K562 (cell line): ENCODE measurements at regions not wholly inside any gene's neighbourhood (a gene's known extent, or its start where the extent isn't known, plus 50 kb on each side); places are given as distances from the start of the nearest gene placed in this dataset.

Experiments used
- BACH1 ChIP-seq: fragments of 200-800 bp; sonication (Bioruptor generic); IDR thresholded peaks from 2 replicates; pipeline ENCODE4 v1.6.1; 2016; ENCODE audit warnings: missing genetic modification characterization, missing compliant biosample characterization
- BHLHE40 ChIP-seq: IDR thresholded peaks from 2 replicates; pipeline ENCODE4 v1.6.1; 2011; ENCODE audit warnings: low read length, improper control_type of control experiment
- C11orf30 ChIP-seq: fragments of 450-650 bp; IDR thresholded peaks from 2 replicates; pipeline ENCODE4 v1.6.1; 2016; ENCODE audit warnings: low read depth, mild to moderate bottlenecking
- CBFA2T2 ChIP-seq: fragments of 450-650 bp; conservative IDR thresholded peaks from 2 replicates; pipeline ENCODE4 v1.6.1; 2017; ENCODE audit warnings: mild to moderate bottlenecking
- CHD1 ChIP-seq: fragments of 200-600 bp; sonication (generic); IDR thresholded peaks from one replicate; pipeline ENCODE4 v1.6.1; 2012; ENCODE audit warnings: mild to moderate bottlenecking, moderate library complexity, low read length, inconsistent platforms
- CSDE1 ChIP-seq, 2 experiments: fragments of 450-650 bp; IDR thresholded peaks; 2 replicates each; pipeline ENCODE4 v1.6.1; 2016; ENCODE audit warnings: mild to moderate bottlenecking in 1 of 2
- CUX1 ChIP-seq: fragments of 200-800 bp; sonication (Bioruptor generic); IDR thresholded peaks from 2 replicates; pipeline ENCODE4 v1.6.1; 2016; ENCODE audit warnings: missing genetic modification characterization, missing compliant biosample characterization
- DACH1 ChIP-seq: fragments of 450-650 bp; IDR thresholded peaks from 2 replicates; pipeline ENCODE4 v1.6.1; 2018; ENCODE audit not compliant: partially characterized antibody
- FIP1L1 ChIP-seq: fragments of 200-400 bp; formaldehyde crosslinking; IDR thresholded peaks from 2 replicates; pipeline ENCODE4 v1.6.1; 2018; ENCODE audit warnings: mild to moderate bottlenecking, low read depth, low read length; ENCODE audit not compliant: poor library complexity, severe bottlenecking
- GTF2A2 ChIP-seq: IDR thresholded peaks from 2 replicates; pipeline ENCODE4 v1.6.1; 2016; ENCODE audit warnings: mild to moderate bottlenecking, missing genetic modification characterization, missing compliant biosample characterization
- GTF2E2 ChIP-seq: fragments of 200-800 bp; sonication (Bioruptor generic); IDR thresholded peaks from 2 replicates; pipeline ENCODE4 v1.6.1; 2016; ENCODE audit warnings: missing genetic modification characterization, missing compliant biosample characterization
- HEY1 ChIP-seq: fragments of 250-450 bp; sonication (Bioruptor Pico); IDR thresholded peaks from 2 replicates; pipeline ENCODE4 v1.5.0; 2020; ENCODE audit warnings: mild to moderate bottlenecking, moderate library complexity, borderline replicate concordance
- HNRNPL ChIP-seq: fragments of 200-400 bp; formaldehyde crosslinking; IDR thresholded peaks from 2 replicates; pipeline ENCODE4 v1.6.1; 2017; ENCODE audit warnings: low read depth, mild to moderate bottlenecking, low read length
- KAT2B ChIP-seq: IDR thresholded peaks from one replicate; pipeline ENCODE4 v1.6.1; 2012; ENCODE audit warnings: low read depth, mild to moderate bottlenecking, control low read depth, inconsistent platforms, low read length, moderate library complexity
- MAFK ChIP-seq: IDR thresholded peaks from 2 replicates; pipeline ENCODE4 v1.6.1; 2011; ENCODE audit warnings: low read length, improper control_type of control experiment
- PHF20 ChIP-seq: fragments of 450-650 bp; IDR thresholded peaks from 2 replicates; pipeline ENCODE4 v1.6.1; 2018; ENCODE audit not compliant: partially characterized antibody
- RBM39 ChIP-seq: fragments of 200-400 bp; formaldehyde crosslinking; optimal IDR thresholded peaks from 2 replicates; pipeline ENCODE3; 2018; ENCODE audit warnings: low read depth, low read length
- SREBF1 ChIP-seq: fragments of 150-350 bp; IDR thresholded peaks from 2 replicates; pipeline ENCODE4 v1.6.1; 2014; ENCODE audit warnings: antibody characterized with exemption, low read depth, low read length, borderline replicate concordance
- STAG1 ChIP-seq: sonication (generic); formaldehyde crosslinking; IDR thresholded peaks from 2 replicates; pipeline ENCODE4 v1.5.0; 2020; ENCODE audit warnings: missing genetic modification reagents, borderline replicate concordance
- TARDBP ChIP-seq: fragments of 450-650 bp; IDR thresholded peaks from 2 replicates; pipeline ENCODE4 v1.6.1; 2016
- TFAM ChIP-seq: fragments of 250-450 bp; sonication (Bioruptor Pico); conservative IDR thresholded peaks from 2 replicates; pipeline ENCODE4 v1.5.0; 2021; ENCODE audit warnings: mild to moderate bottlenecking, moderate library complexity
- ZMIZ1 ChIP-seq, 2 experiments: fragments of 150-350 bp in 1 of 2; IDR thresholded peaks; 2 replicates each; pipeline ENCODE4 v1.6.1; 2012 to 2016; ENCODE audit warnings: low read depth in 2 of 2, low read length in 2 of 2, mild to moderate bottlenecking in 1 of 2, moderate library complexity in 1 of 2
- ZNF212 ChIP-seq: fragments of 450-650 bp; formaldehyde crosslinking; IDR thresholded peaks from 2 replicates; pipeline ENCODE4 v1.4.0; 2020; ENCODE audit warnings: mild to moderate bottlenecking
- ZNF24 ChIP-seq: fragments of 450-650 bp; IDR thresholded peaks from 2 replicates; pipeline ENCODE4 v1.6.1; 2016
- ZNF274 ChIP-seq: IDR thresholded peaks from 2 replicates; pipeline ENCODE4 v1.6.1; 2011; ENCODE audit warnings: low read depth, mild to moderate bottlenecking, low read length, moderate library complexity, borderline replicate concordance

GRCh38 chr5:12772276-12772675 lies 868.0 kb upstream of the CTNND2 start (continued):
- TF ChIP-seq ZMIZ1 (IDR thresholded peaks at IDR 0.05; ENCODE audit: low read depth in 2 of 2, low read length in 2 of 2) = no peak
- TF ChIP-seq KAT2B = no peak
- TF ChIP-seq CSDE1 (IDR thresholded peaks at IDR 0.05) = no peak
- no peak for TF ChIP-seq BACH1 (tag)
- TF ChIP-seq CBFA2T2 = peak; percentile 59
- no peak for TF ChIP-seq CHD1
- no peak for TF ChIP-seq ZNF24
- TF ChIP-seq GTF2A2 (tag) = no peak
- no peak for TF ChIP-seq STAG1 (CRISPR knock-in tag)
- no peak for TF ChIP-seq HNRNPL
- no peak for TF ChIP-seq TFAM (CRISPR knock-in tag)
- no peak for TF ChIP-seq SREBF1
- no peak for TF ChIP-seq GTF2E2 (tag)
- TF ChIP-seq ZNF212 (CRISPR knock-in tag) = no peak
- TF ChIP-seq PHF20 = no peak
- no peak for TF ChIP-seq CUX1 (CRISPR knock-in tag)
- peak; percentile 79 for TF ChIP-seq C11orf30
- TF ChIP-seq TARDBP = no peak
- no peak for TF ChIP-seq BHLHE40
- peak; percentile 50; the same call in 1 of the 2 replicates for TF ChIP-seq MAFK
- TF ChIP-seq HEY1 = no peak
- no peak for TF ChIP-seq DACH1
- TF ChIP-seq ZNF274 = no peak
- no peak for TF ChIP-seq RBM39
- no peak for TF ChIP-seq FIP1L1
